ENCODE measurements at regions not wholly inside any gene's neighbourhood (a gene's known extent, or its start where the extent isn't known, plus 50 kb on each side); places are given as distances from the start of the nearest gene placed in this dataset.

DNA sequence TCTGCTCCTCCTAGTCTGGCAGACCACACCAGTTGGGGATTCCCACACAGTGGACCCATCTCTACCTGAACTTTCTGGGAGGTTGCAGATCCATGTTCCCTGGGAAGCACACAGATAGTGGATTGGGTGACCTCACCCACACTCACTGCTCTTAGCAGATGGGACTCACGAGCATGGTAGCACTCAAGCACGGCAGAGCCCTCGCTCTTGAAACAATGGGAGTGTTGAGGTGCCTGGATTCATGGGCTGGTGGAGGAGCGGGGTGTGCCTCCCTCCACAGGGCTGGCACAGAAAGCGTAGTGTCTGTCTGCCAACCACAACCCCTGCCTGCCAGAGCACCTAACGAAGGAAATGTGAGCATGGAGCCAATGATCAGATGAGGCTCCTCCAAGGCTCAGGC lies 568.0 kb downstream of the POM121L12 start:
- ATAC-seq: no peak
- TF ChIP-seq TCF4 (CRISPR knock-in tag; IDR thresholded peaks at IDR 0.05; ENCODE audit: borderline replicate concordance) (no peak), BACH2 (CRISPR knock-in tag; IDR thresholded peaks at IDR 0.05; ENCODE audit: borderline replicate concordance) (no peak)
- TF ChIP-seq, protein P1, sequence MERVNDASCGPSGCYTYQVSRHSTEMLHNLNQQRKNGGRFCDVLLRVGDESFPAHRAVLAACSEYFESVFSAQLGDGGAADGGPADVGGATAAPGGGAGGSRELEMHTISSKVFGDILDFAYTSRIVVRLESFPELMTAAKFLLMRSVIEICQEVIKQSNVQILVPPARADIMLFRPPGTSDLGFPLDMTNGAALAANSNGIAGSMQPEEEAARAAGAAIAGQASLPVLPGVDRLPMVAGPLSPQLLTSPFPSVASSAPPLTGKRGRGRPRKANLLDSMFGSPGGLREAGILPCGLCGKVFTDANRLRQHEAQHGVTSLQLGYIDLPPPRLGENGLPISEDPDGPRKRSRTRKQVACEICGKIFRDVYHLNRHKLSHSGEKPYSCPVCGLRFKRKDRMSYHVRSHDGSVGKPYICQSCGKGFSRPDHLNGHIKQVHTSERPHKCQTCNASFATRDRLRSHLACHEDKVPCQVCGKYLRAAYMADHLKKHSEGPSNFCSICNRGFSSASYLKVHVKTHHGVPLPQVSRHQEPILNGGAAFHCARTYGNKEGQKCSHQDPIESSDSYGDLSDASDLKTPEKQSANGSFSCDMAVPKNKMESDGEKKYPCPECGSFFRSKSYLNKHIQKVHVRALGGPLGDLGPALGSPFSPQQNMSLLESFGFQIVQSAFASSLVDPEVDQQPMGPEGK (CRISPR knock-in tag; IDR thresholded peaks at IDR 0.05; ENCODE audit: borderline replicate concordance): no peak

DNA sequence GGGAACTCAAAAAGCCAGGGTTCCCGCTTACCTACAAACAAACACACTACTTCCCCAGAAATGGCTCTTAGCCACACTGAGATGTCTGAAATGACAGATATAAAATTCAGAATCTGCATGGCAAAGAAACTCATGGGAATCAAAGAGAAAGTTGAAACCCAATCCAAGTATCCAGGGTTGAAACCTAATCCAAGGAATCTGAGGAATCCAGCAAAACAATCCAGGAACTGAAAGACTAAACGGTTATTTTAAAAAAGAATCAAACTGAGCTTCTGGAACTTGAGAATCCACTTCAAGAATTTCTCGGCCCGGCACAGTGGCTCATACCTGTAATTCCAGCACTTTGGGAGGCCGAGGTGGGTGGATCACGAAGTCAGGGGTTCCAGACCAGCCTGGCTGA lies 568.8 kb downstream of the POM121L12 start:
- no peak for ATAC-seq
- TF ChIP-seq CSDC2 (CRISPR knock-in tag; IDR thresholded peaks at IDR 0.05) (no peak), ZNF8 (CRISPR knock-in tag; IDR thresholded peaks at IDR 0.05) (no peak), ZFP30 (CRISPR knock-in tag; IDR thresholded peaks at IDR 0.05) (no peak), ZNF565 (CRISPR knock-in tag; conservative IDR thresholded peaks at IDR 0.05; ENCODE audit: low read depth) (no peak), ZNF70 (CRISPR knock-in tag; IDR thresholded peaks at IDR 0.05) (no peak), TOX (CRISPR knock-in tag; IDR thresholded peaks at IDR 0.05; ENCODE audit: borderline replicate concordance) (no peak), PPARA (CRISPR knock-in tag; IDR thresholded peaks at IDR 0.05; ENCODE audit: borderline replicate concordance) (no peak), ZFP3 (CRISPR knock-in tag; IDR thresholded peaks at IDR 0.05) (no peak), ESRRG (CRISPR knock-in tag; IDR thresholded peaks at IDR 0.05) (no peak), ZC3H10 (CRISPR knock-in tag; IDR thresholded peaks at IDR 0.05) (no peak), GLIS3 (CRISPR knock-in tag; IDR thresholded peaks at IDR 0.05) (no peak)
- TF ChIP-seq, protein P2, sequence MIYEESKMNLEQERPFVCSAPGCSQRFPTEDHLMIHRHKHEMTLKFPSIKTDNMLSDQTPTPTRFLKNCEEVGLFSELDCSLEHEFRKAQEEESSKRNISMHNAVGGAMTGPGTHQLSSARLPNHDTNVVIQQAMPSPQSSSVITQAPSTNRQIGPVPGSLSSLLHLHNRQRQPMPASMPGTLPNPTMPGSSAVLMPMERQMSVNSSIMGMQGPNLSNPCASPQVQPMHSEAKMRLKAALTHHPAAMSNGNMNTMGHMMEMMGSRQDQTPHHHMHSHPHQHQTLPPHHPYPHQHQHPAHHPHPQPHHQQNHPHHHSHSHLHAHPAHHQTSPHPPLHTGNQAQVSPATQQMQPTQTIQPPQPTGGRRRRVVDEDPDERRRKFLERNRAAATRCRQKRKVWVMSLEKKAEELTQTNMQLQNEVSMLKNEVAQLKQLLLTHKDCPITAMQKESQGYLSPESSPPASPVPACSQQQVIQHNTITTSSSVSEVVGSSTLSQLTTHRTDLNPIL (CRISPR knock-in tag; IDR thresholded peaks at IDR 0.05; ENCODE audit: low read depth): no peak
- TF ChIP-seq, protein P1 (CRISPR knock-in tag; IDR thresholded peaks at IDR 0.05; ENCODE audit: borderline replicate concordance): no peak
- TF ChIP-seq, protein P3, sequence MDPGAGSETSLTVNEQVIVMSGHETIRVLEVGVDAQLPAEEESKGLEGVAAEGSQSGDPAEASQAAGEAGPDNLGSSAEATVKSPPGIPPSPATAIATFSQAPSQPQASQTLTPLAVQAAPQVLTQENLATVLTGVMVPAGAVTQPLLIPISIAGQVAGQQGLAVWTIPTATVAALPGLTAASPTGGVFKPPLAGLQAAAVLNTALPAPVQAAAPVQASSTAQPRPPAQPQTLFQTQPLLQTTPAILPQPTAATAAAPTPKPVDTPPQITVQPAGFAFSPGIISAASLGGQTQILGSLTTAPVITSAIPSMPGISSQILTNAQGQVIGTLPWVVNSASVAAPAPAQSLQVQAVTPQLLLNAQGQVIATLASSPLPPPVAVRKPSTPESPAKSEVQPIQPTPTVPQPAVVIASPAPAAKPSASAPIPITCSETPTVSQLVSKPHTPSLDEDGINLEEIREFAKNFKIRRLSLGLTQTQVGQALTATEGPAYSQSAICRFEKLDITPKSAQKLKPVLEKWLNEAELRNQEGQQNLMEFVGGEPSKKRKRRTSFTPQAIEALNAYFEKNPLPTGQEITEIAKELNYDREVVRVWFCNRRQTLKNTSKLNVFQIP (CRISPR knock-in tag; IDR thresholded peaks at IDR 0.05; ENCODE audit: borderline replicate concordance, low read depth): no peak

DNA sequence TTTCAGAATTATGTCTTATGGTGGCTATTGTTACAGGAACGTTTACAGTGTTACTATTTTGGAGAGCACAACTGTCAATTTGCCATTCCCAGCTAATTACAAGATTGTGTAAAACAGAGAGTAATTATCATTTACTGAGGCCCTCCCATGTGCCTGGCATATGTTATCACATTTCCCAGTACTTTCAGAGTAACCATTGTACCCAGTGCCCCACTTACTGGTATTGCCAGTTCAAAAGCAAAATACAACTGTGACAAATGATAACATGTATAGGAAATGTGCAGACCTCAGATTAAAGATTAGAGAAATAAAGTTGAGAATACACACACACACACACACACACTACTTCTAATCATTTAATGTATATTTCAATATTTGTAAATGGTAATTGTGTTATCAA lies 572.5 kb downstream of the POM121L12 start:
- TF ChIP-seq ARNTL (CRISPR knock-in tag; IDR thresholded peaks at IDR 0.05; ENCODE audit: borderline replicate concordance, low read depth): no peak
- ATAC-seq: no peak

DNA sequence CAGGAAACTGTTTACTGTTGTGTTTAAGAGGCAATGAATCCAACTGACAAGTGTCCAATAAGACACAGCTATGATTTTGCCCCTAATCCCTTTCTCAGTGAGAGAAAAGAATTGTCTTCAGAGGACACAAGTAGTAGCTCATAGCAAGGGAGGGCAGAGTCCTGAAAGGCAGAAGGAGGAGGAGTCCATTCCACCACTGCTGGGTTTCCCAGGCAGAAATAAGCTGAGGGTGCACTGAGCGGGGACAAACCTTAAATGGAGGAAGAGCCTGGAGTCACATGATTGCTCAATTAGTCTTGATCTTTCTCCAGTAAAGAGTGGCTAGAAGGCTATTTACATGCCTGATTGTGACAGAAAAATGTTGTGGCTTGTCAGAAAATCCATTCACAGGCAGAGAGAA lies 573.8 kb downstream of the POM121L12 start:
- ATAC-seq: no peak
- TF ChIP-seq ZFP30 (CRISPR knock-in tag; IDR thresholded peaks at IDR 0.05) (no peak), ARNTL (CRISPR knock-in tag; IDR thresholded peaks at IDR 0.05; ENCODE audit: borderline replicate concordance, low read depth) (no peak), ZNF565 (CRISPR knock-in tag; conservative IDR thresholded peaks at IDR 0.05; ENCODE audit: low read depth) (no peak), ISL1 (CRISPR knock-in tag; IDR thresholded peaks at IDR 0.05) (no peak), ZC3H10 (CRISPR knock-in tag; IDR thresholded peaks at IDR 0.05) (no peak), PPARA (CRISPR knock-in tag; IDR thresholded peaks at IDR 0.05; ENCODE audit: borderline replicate concordance) (no peak), ZNF70 (CRISPR knock-in tag; IDR thresholded peaks at IDR 0.05) (no peak), SNAI2 (CRISPR knock-in tag; IDR thresholded peaks at IDR 0.05) (no peak), CSDC2 (CRISPR knock-in tag; IDR thresholded peaks at IDR 0.05) (no peak), TOX (CRISPR knock-in tag; IDR thresholded peaks at IDR 0.05; ENCODE audit: borderline replicate concordance) (no peak)
- TF ChIP-seq, protein P2 (CRISPR knock-in tag; IDR thresholded peaks at IDR 0.05; ENCODE audit: low read depth): no peak
- TF ChIP-seq, protein P4, sequence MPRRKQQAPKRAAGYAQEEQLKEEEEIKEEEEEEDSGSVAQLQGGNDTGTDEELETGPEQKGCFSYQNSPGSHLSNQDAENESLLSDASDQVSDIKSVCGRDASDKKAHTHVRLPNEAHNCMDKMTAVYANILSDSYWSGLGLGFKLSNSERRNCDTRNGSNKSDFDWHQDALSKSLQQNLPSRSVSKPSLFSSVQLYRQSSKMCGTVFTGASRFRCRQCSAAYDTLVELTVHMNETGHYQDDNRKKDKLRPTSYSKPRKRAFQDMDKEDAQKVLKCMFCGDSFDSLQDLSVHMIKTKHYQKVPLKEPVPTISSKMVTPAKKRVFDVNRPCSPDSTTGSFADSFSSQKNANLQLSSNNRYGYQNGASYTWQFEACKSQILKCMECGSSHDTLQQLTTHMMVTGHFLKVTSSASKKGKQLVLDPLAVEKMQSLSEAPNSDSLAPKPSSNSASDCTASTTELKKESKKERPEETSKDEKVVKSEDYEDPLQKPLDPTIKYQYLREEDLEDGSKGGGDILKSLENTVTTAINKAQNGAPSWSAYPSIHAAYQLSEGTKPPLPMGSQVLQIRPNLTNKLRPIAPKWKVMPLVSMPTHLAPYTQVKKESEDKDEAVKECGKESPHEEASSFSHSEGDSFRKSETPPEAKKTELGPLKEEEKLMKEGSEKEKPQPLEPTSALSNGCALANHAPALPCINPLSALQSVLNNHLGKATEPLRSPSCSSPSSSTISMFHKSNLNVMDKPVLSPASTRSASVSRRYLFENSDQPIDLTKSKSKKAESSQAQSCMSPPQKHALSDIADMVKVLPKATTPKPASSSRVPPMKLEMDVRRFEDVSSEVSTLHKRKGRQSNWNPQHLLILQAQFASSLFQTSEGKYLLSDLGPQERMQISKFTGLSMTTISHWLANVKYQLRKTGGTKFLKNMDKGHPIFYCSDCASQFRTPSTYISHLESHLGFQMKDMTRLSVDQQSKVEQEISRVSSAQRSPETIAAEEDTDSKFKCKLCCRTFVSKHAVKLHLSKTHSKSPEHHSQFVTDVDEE (CRISPR knock-in tag; IDR thresholded peaks at IDR 0.05): no peak
- TF ChIP-seq, protein P5, sequence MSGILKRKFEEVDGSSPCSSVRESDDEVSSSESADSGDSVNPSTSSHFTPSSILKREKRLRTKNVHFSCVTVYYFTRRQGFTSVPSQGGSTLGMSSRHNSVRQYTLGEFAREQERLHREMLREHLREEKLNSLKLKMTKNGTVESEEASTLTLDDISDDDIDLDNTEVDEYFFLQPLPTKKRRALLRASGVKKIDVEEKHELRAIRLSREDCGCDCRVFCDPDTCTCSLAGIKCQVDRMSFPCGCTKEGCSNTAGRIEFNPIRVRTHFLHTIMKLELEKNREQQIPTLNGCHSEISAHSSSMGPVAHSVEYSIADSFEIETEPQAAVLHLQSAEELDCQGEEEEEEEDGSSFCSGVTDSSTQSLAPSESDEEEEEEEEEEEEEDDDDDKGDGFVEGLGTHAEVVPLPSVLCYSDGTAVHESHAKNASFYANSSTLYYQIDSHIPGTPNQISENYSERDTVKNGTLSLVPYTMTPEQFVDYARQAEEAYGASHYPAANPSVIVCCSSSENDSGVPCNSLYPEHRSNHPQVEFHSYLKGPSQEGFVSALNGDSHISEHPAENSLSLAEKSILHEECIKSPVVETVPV (CRISPR knock-in tag; IDR thresholded peaks at IDR 0.05): no peak
